Lower lobe of right lung (tissue), 2 donors: ENCODE measurements at regions not wholly inside any gene's neighbourhood (a gene's known extent, or its start where the extent isn't known, plus 50 kb on each side); places are given as distances from the start of the nearest gene placed in this dataset.

Experiments used
- ATAC-seq, 2 donors: fragments of 200-7000 bp; cut with Tn5 transposase; one replicate each; pipeline ENCODE4 v1.9.1; 2020 to 2022; ENCODE audit warnings: mild to moderate bottlenecking in 2 of 2, moderate library complexity in 2 of 2
- DNase-seq: peaks from one replicate; pipeline ENCODE4 v3.0.0-alpha.2; 2020
- H3K27ac ChIP-seq: fragments of 200-600 bp; one replicate; pipeline ENCODE4 v1.8.0; 2022
- H3K27me3 ChIP-seq: fragments of 200-600 bp; one replicate; pipeline ENCODE4 v1.8.0; 2022; ENCODE audit warnings: low read depth
- H3K36me3 ChIP-seq: fragments of 200-600 bp; one replicate; pipeline ENCODE4 v1.8.0; 2022; ENCODE audit warnings: mild to moderate bottlenecking
- H3K4me1 ChIP-seq: fragments of 200-600 bp; one replicate; pipeline ENCODE4 v1.8.0; 2022
- H3K4me3 ChIP-seq: fragments of 200-600 bp; one replicate; pipeline ENCODE4 v1.8.0; 2022; ENCODE audit warnings: mild to moderate bottlenecking
- H3K9me3 ChIP-seq: fragments of 200-600 bp; one replicate; pipeline ENCODE4 v1.8.0; 2022
- intact Hi-C: fragments of 100-400 bp; cut with DNase I; formaldehyde crosslinking; loops from one replicate; pipeline ENCODE4 v1.11.0; 2022
- TF ChIP-seq, protein P1 (sequence below): fragments of 200-600 bp; IDR thresholded peaks from one replicate; pipeline ENCODE4 v1.8.0; 2022; ENCODE audit warnings: antibody characterized with exemption, mild to moderate bottlenecking
- donor health status: DM: no; HTN: yes; CAD: no; lungs with severe emphysema.

DNA sequence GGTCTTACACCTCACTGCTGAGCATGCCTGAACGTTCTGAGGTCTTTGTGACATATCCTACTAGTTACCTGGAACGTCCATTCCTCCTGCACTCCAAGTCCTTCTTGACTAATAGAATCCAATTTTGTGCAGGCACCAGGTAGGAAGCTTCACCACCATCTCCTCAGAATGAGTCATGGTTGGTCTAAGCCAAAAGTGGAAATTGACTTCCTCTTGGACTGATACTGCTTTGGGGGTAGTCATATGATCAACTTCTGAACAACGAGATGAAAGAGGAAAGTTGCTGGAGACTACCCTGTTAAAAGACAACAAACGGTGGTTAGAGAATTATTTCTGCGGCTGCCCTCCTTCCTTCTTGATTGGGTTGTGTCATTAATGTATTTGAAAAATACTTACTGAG lies 374.2 kb upstream of the LARGE1 start:
- TF ChIP-seq, protein P1, sequence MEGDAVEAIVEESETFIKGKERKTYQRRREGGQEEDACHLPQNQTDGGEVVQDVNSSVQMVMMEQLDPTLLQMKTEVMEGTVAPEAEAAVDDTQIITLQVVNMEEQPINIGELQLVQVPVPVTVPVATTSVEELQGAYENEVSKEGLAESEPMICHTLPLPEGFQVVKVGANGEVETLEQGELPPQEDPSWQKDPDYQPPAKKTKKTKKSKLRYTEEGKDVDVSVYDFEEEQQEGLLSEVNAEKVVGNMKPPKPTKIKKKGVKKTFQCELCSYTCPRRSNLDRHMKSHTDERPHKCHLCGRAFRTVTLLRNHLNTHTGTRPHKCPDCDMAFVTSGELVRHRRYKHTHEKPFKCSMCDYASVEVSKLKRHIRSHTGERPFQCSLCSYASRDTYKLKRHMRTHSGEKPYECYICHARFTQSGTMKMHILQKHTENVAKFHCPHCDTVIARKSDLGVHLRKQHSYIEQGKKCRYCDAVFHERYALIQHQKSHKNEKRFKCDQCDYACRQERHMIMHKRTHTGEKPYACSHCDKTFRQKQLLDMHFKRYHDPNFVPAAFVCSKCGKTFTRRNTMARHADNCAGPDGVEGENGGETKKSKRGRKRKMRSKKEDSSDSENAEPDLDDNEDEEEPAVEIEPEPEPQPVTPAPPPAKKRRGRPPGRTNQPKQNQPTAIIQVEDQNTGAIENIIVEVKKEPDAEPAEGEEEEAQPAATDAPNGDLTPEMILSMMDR, result no peak
- H3K36me3 ChIP-seq, result no peaks in the 10 kb centered on the region
- no peak overlapping the region for H3K4me3 ChIP-seq
- DNase-seq (no peak), ATAC-seq (no peak)
- H3K4me1 ChIP-seq, result no peaks in the 10 kb centered on the region
- H3K27ac ChIP-seq, result no peak overlapping the region
- intact Hi-C loops, result no loop called here
- H3K27me3 ChIP-seq, result no peaks in the 10 kb centered on the region
- H3K9me3 ChIP-seq, result no peaks in the 10 kb centered on the region

DNA sequence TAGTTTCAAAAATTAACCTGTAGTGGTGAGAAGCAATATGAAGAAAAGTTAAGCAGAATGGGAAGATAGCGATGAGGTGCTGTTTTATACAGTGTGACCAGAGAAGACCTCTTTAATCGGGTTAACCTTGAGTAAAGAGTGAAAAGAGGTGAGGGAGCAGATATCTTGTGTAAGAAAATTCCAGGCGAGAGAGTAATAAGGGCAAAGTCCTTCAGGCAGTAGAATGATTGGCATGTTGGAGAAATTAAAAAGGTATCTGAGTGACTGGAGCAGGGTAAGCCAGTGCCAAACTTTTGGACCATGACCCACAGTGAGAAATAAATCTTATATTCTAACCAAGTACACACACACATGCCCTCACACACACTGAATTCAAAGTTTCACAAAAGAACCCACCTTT lies 374.7 kb upstream of the LARGE1 start:
- Histone ChIP-seq H3K9me3 (no peaks in the 10 kb centered on the region), H3K27ac (no peak overlapping the region), H3K4me1 (no peaks in the 10 kb centered on the region), H3K4me3 (no peak overlapping the region), H3K27me3 (no peaks in the 10 kb centered on the region), H3K36me3 (no peaks in the 10 kb centered on the region)
- TF ChIP-seq, protein P1, result no peak
- intact Hi-C loops, result no loop called here
- ATAC-seq (no peak), DNase-seq (no peak)

GRCh38 chr22:34296461-34296860 lies 376.2 kb upstream of the LARGE1 start:
- H3K36me3 ChIP-seq, result no peaks in the 10 kb centered on the region
- intact Hi-C loops, result no loop called here
- no peak overlapping the region for H3K27ac ChIP-seq
- ATAC-seq (no peak), DNase-seq (no peak)
- no peaks in the 10 kb centered on the region for H3K27me3 ChIP-seq
- H3K4me3 ChIP-seq, result no peak overlapping the region
- H3K4me1 ChIP-seq, result no peaks in the 10 kb centered on the region
- TF ChIP-seq, protein P1, result no peak
- no peaks in the 10 kb centered on the region for H3K9me3 ChIP-seq

DNA sequence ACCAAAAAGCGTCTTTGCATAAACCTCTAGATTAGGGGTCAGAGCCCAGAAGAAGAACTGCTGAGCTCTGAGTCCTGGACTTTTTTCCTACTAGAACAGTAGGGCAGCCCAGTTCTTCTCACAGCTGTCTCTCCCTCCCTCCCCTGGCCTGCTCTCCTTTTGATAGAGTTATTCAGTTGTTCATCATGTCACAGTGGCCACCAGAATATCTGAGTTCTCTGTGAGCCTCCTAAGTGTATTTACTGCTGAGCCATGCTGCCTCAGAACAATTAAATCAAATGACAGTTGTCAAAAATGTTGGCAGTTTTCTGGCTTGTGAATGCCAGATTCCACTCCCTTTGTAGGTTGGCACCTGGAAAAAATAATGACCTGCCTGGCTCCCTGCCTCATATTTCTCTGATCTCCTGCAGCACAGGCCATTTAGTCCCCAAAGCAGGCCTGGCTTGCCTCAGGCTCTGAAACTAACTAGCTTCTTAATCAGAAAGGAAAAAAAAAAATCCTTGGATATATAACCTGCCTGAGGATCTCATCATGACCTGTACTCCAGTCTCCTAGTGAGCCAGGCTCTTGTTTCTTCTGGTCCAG lies 377.4 kb upstream of the LARGE1 start:
- DNase-seq (no peak), ATAC-seq (no peak)
- TF ChIP-seq, protein P1, result no peak
- no peaks in the 10 kb centered on the region for H3K9me3 ChIP-seq
- no peaks in the 10 kb centered on the region for H3K36me3 ChIP-seq
- H3K27me3 ChIP-seq, result no peaks in the 10 kb centered on the region
- no peak overlapping the region for H3K27ac ChIP-seq
- no peak overlapping the region for H3K4me3 ChIP-seq
- intact Hi-C loops, result no loop called here
- H3K4me1 ChIP-seq, result no peaks in the 10 kb centered on the region

- Histone ChIP-seq H3K36me3 (no peaks in the 10 kb centered on the region), H3K4me3 (no peak overlapping the region), H3K9me3 (no peaks in the 10 kb centered on the region), H3K27ac (no peak overlapping the region), H3K4me1 (no peaks in the 10 kb centered on the region), H3K27me3 (no peaks in the 10 kb centered on the region)
- DNase-seq, result no peak
- intact Hi-C loops, result no loop called here
- TF ChIP-seq, protein P1, result no peak
- ATAC-seq, result no peak
These were observed 379.2 kb upstream of the LARGE1 start for GRCh38 chr22:34299496-34299895.

GRCh38 chr22:34301569-34301968 lies 381.3 kb upstream of the LARGE1 start:
- DNase-seq (no peak), ATAC-seq (no peak)
- H3K4me1 ChIP-seq, result no peaks in the 10 kb centered on the region
- H3K27ac ChIP-seq, result no peak overlapping the region
- H3K9me3 ChIP-seq, result no peaks in the 10 kb centered on the region
- intact Hi-C loops, result no loop called here
- H3K36me3 ChIP-seq, result no peaks in the 10 kb centered on the region
- no peaks in the 10 kb centered on the region for H3K27me3 ChIP-seq
- TF ChIP-seq, protein P1, result no peak
- no peak overlapping the region for H3K4me3 ChIP-seq
